Neural progenitor cell (in vitro differentiated cells): ENCODE measurements at regions not wholly inside any gene's neighbourhood (a gene's known extent, or its start where the extent isn't known, plus 50 kb on each side); places are given as distances from the start of the nearest gene placed in this dataset.

Source experiments
- CTCF ChIP-seq: fragments of 200-600 bp; sonication (generic); IDR thresholded peaks from 2 replicates; pipeline ENCODE4 v1.5.1; 2017; ENCODE audit warnings: antibody characterized with exemption, mild to moderate bottlenecking
- EZH2 ChIP-seq: fragments of 200-600 bp; sonication (generic); IDR thresholded peaks from 2 replicates; pipeline ENCODE4 v1.6.1; 2017; ENCODE audit warnings: antibody characterized with exemption, mild to moderate bottlenecking, moderate library complexity

- TF ChIP-seq CTCF (no peak), EZH2 (no peak)
Measured at GRCh38 chr16:65624229-65624628, 502.4 kb upstream of the CDH11 start.
